HG03064 (cell line): ENCODE measurements at regions not wholly inside any gene's neighbourhood (a gene's known extent, or its start where the extent isn't known, plus 50 kb on each side); places are given as distances from the start of the nearest gene placed in this dataset.
"Not testable (repeated sequence)": the region's sequence is repeated elsewhere in the genome, so short reads cannot be mapped to it uniquely, and the experiment has no call there.

Experiments used
- ATAC-seq: cut with Tn5 transposase; IDR thresholded peaks from one replicate; pipeline ENCODE4 v1.9.1; 2021; ENCODE audit warnings: low read depth; ENCODE audit not compliant: unreplicated experiment

- ATAC-seq = no peak
Observed at GRCh38 chr9:105021917-105022316, 94.0 kb upstream of the ABCA1 start.

GRCh38 chr9:105022545-105022944 is 94.6 kb upstream of the ABCA1 start:
- ATAC-seq = not testable (repeated sequence)

GRCh38 chr9:105023788-105024187 is 95.8 kb upstream of the ABCA1 start:
- no peak for ATAC-seq

- no peak for ATAC-seq
Observed at GRCh38 chr9:105024529-105024928, 96.6 kb upstream of the ABCA1 start.

- no peak for ATAC-seq
Observed at GRCh38 chr9:105026451-105026850, 98.5 kb upstream of the ABCA1 start.

GRCh38 chr9:105027084-105027483 is 99.1 kb upstream of the ABCA1 start:
- ATAC-seq = no peak

GRCh38 chr9:105030285-105030684 is 102.3 kb upstream of the ABCA1 start:
- ATAC-seq = no peak

GRCh38 chr9:105037139-105037538 is 109.2 kb upstream of the ABCA1 start:
- ATAC-seq = no peak

GRCh38 chr9:105038051-105038450 is 110.1 kb upstream of the ABCA1 start:
- no peak for ATAC-seq

- no peak for ATAC-seq
Observed at GRCh38 chr9:105039175-105039799, 111.3 kb upstream of the ABCA1 start.

- no peak for ATAC-seq
Observed at GRCh38 chr9:105043370-105043936, 115.5 kb upstream of the ABCA1 start.

GRCh38 chr9:105044518-105044917 is 116.6 kb upstream of the ABCA1 start:
- no peak for ATAC-seq

GRCh38 chr9:105046907-105047741 is 119.2 kb upstream of the ABCA1 start:
- ATAC-seq = no peak

- ATAC-seq = no peak
Observed at GRCh38 chr9:105047742-105048041, 119.7 kb upstream of the ABCA1 start.

- no peak for ATAC-seq
Observed at GRCh38 chr9:105048331-105048730, 120.4 kb upstream of the ABCA1 start.

GRCh38 chr9:105050296-105050695 is 122.3 kb upstream of the ABCA1 start:
- no peak for ATAC-seq

GRCh38 chr9:105051897-105052296 is 123.9 kb upstream of the ABCA1 start:
- no peak for ATAC-seq

GRCh38 chr9:105052346-105052745 is 124.4 kb upstream of the ABCA1 start:
- ATAC-seq = no peak

GRCh38 chr9:105053209-105053652 is 125.3 kb upstream of the ABCA1 start:
- ATAC-seq = no peak

- no peak for ATAC-seq
Observed at GRCh38 chr9:105054491-105054890, 126.5 kb upstream of the ABCA1 start.

GRCh38 chr9:105055917-105056316 is 128.0 kb upstream of the ABCA1 start:
- ATAC-seq = no peak

GRCh38 chr9:105057551-105057950 is 129.6 kb upstream of the ABCA1 start:
- no peak for ATAC-seq
